GM10266 (cell line): ENCODE measurements at regions not wholly inside any gene's neighbourhood (a gene's known extent, or its start where the extent isn't known, plus 50 kb on each side); places are given as distances from the start of the nearest gene placed in this dataset.
"Not testable (repeated sequence)": the region's sequence is repeated elsewhere in the genome, so short reads cannot be mapped to it uniquely, and the experiment has no call there.

Experiments used
- DNase-seq: peaks from one replicate; pipeline ENCODE4 v3.0.0; 2012; ENCODE audit errors: extremely low spot score
- TF ChIP-seq, protein P1 (sequence below): IDR thresholded peaks from 2 replicates; pipeline ENCODE4 v1.5.1; 2012; ENCODE audit warnings: mild to moderate bottlenecking, low read depth; ENCODE audit not compliant: control insufficient read depth, insufficient read depth; ENCODE audit errors: missing control alignments

DNA sequence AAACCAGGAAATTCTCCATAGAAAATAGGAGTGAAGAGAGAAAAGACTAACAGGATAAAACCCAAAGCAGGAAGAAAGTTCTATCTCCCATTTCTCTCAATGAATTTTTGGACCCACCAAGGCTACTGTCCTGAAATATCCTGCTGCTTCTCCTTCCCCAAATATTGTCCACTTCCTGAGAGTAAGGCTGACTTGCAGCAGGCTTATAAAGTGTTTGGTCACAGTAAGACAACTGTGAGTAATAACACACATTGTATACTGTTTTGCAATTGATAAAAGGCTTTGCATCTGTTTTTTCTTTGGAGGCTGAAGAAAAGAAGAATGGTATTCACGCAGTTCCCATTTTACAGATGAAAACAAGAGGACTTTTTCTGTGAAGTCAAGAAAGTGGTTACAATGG, 52.8 kb downstream of the FOXD4L6 start:
- not testable (repeated sequence) for DNase-seq

DNA sequence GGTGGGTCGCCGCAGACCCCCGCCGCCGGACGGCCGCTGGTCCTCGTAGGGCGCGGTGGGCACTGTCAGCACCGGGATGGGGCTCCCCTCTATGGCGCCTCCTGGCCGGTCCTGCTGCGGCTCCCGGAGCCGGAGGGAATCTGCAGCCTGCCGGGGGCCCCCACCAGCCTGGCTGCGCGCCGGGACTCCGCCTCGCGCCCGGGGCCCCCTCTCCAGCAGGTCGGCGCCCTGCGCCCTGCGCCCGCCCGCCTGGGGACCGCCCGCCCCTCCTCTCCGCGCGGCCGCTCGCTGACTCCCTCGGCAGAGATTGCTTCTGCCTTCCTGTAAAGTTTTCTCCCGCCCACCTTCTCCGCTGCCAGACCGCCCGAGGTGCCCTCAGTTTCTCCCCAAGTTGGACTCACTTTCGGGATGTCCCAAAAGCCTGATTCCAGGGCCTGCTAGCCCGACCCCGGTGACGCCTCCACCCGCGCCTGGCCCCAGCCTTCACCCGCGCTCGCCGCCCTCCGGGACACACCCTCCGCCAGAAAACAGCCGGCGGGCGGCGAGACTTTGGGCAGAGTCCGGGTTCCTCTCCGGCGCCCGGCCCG, 54.0 kb downstream of the FOXD4L6 start:
- DNase-seq = peak; percentile 11
- TF ChIP-seq, protein P1, sequence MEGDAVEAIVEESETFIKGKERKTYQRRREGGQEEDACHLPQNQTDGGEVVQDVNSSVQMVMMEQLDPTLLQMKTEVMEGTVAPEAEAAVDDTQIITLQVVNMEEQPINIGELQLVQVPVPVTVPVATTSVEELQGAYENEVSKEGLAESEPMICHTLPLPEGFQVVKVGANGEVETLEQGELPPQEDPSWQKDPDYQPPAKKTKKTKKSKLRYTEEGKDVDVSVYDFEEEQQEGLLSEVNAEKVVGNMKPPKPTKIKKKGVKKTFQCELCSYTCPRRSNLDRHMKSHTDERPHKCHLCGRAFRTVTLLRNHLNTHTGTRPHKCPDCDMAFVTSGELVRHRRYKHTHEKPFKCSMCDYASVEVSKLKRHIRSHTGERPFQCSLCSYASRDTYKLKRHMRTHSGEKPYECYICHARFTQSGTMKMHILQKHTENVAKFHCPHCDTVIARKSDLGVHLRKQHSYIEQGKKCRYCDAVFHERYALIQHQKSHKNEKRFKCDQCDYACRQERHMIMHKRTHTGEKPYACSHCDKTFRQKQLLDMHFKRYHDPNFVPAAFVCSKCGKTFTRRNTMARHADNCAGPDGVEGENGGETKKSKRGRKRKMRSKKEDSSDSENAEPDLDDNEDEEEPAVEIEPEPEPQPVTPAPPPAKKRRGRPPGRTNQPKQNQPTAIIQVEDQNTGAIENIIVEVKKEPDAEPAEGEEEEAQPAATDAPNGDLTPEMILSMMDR = peak; percentile 2

DNA sequence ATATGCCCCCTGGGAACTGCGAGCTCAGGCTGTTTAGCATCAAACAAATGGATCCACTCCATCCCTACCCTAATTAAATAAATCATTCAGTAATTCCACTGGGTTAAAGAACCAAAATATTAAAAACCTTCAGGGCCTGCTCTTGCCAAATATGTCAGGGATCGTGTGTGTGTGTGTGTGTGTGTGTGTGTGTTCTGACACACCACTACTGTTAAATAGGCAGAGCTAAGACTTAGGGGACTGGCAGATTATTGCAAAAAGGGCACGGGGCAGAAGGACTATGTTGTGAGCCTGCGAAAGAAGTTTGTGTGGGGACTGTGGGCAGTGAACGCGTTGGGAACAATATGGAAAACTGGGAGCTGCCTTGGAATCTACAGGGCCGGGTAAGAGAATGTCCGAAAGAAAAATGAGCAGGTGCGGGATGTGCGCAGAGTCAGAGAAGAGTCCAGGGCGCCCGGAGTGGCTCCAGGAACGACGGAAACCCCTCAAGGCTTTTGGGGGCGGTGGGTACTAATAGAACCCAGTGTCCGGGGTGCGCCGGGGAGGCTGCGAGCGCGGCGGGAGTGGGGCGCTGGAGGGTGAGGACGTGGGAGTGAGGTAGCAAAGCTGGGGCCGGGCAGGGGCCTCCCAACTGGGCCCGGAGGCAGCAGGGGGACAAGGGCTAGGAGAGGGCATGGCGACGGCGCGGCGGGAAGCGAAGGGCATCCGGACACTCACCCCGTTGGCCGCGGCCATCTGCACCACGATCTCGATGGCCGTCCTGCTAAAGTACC, 54.8 kb downstream of the FOXD4L6 start:
- not testable (repeated sequence) for DNase-seq

DNA sequence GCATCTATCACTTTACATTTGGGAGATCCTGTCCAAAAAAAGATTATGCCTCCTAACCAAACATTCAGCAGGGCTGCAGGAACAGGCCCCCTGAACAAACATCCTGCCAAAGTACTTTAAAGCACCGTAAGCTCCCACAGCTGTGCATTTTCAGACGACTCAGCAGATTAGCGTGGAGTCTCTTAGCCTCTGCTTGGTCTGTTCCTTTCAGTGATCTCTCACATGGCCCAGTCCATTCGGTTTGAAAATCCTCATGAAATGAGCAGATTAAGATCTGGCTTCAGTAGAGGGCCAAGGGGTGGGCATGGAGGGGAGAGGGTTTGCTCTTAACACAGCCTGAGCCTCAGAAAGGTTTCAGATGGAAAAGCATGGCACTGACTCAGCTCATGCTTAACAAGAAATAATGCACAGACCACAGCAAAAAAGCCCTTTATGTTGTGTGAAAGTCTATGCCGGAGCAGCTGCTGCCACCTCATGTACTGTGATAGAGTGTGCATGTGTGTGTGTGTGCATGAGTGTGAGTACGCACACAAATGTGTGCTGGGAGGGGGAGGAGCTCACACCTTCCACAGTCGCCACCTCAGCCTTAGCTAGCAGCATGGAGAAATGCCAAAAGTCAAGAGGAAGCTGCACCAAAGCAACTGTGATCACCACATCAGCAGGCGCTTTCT, 64.2 kb downstream of the FOXD4L6 start:
- TF ChIP-seq, protein P1 = peak; percentile 12
- not testable (repeated sequence) for DNase-seq

DNA sequence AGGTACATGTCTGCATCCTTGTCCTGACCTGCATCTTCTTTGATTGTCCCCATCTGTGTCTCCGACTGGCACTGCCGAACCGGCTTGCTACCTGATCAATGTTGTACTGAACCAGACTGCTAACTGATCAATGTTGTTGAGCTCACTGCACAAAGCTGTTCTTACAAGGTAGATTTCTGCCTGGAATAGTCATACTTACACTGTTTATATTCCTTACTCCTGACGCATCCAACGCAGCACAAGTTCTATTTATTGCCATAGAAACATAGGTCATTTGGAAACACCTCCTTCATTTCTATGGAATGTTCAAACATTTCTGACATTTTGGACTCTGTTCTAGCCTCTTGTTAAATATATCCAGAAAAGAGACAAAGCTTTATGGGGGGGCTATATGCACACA, 65.2 kb downstream of the FOXD4L6 start:
- not testable (repeated sequence) for DNase-seq

DNA sequence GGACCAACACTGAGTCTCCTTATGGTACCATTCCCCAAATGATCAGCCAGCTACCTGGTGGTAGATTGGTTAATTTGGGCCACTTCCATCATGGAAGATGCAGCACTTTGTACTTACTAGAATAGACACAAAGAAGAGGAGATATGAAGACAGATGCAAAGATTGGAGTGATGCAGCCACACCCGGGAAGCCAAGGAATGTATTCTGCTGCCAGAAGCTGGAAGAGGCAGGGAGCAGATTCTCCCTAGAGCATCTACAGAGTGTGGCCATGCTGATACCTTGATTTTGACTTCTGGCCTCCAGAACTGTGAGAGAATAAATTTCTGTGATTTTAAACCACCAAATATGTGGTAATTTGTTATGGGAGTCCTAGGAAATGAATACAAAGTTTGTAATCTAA, 68.9 kb downstream of the FOXD4L6 start:
- not testable (repeated sequence) for DNase-seq

DNA sequence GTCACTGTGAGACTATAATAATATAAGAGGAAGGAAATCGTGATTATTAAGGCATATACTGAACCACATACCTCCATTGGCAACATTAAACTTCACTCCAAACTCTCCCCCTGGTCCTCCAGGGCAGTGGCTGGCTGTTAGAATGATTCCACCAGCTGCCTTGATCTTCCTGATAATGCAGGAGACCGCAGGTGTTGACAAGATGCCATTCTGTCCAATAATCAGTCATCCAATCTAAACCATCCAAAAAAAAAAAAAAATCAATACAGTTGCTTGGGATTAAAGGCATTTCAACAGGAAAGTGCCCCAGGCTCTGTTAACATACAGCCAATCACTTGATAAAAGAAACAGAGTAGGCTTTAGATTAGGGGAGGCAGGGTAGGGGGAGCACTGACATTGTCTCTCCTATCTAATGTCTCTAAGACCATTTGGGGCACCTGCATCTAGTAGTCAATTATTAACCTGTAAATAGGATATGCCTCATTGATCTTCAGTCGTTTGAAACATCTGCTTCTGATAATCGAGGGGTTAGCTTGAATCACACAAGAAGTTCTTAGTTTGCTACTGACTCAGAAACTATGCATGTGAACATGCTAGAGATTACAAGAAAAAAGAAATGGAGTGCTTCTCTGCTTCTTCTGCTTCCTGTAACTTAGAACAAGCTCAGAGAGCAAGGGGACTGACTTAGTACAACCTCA, 74.7 kb downstream of the FOXD4L6 start:
- DNase-seq = not testable (repeated sequence)

DNA sequence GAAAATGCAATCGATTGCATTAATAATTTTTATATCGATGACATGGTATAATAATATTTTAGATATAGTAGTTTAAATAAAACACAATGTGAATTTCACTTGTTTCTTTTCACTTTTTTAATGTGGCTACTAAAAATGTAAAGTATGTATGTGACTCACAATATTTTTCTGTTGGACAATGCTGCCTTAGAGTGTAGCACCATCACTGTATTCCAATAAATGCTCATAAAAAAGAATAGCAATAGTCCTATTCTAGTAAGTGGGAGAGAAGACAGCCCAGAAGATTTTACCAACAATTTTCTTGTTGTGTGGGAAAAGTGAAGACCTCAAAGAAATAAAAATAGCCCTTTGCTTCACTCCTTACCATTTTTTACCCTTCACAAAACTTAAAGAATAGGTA, 79.8 kb downstream of the FOXD4L6 start:
- DNase-seq = not testable (repeated sequence)

DNA sequence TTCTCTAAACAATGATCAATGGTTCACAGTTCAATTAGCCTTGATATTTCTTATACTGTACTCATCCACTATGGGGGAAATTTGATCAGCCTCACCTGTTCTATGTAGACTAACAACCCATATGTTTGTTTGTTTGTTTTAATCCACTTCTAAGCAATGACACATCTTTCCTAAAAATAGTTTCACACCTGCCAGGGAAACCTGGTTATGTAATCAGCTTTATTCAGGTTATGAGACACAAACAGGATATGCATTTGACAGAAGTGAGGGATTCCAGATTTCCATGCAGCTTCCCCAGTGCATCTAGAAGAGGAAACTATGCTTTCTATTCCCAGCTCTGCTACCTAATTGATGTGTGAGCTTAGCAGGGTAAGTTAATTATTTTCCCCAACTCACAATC, 80.7 kb downstream of the FOXD4L6 start:
- not testable (repeated sequence) for DNase-seq

DNA sequence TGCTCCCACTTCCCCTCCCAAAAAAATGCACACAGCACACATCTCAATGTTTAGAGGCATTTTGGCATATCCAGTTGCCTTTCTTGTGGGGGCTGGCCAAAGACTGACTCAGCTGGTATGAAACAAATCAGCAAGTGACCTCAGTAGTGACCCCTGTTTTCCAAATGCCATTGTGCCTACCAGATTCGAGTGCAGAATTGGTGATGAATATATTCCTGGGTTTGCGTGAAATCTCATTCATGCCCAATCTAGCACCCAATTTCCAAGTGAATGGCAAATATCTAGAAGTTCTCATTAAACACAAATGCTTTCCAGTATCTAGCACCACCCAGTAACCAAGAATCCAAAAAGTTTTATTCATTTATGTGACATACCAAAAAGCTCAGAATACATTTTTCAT, 83.6 kb downstream of the FOXD4L6 start:
- DNase-seq = not testable (repeated sequence)

DNA sequence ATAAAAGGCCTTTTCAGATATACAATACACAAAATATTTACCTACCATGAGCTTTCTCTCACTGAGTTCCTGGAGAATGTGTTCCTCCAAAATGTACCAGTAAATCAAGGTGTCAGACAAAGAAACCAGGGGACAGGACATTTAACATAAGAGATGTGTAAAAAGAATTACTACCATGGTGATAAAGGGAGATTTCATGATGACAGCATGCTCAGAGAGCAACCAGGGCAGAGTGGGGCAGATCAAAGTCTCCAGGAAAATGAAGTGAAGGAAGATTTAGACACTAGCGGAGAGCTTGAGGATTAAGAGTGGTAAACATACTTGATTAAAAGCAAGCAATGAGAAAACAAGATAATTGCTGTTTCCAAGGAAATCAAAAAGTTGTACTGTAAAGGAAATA, 85.0 kb downstream of the FOXD4L6 start:
- DNase-seq = not testable (repeated sequence)

DNA sequence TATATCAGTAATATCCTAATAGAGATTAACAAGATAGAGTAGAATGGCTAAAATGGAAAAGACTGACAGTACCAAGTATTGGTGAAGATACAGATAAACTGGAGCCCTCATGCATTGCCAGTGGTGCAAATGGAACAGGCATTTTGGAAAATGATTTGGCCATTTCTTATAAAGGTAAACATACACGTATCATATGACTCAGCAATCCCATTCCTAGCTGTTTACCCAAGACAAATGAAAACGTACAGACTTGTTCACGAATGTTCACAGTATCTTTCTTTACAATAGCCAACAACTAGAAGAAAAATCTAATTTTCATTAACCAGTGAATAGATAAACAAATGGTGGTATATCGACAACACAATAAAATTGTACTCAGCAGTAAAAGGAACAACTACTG, 86.4 kb downstream of the FOXD4L6 start:
- not testable (repeated sequence) for DNase-seq

DNA sequence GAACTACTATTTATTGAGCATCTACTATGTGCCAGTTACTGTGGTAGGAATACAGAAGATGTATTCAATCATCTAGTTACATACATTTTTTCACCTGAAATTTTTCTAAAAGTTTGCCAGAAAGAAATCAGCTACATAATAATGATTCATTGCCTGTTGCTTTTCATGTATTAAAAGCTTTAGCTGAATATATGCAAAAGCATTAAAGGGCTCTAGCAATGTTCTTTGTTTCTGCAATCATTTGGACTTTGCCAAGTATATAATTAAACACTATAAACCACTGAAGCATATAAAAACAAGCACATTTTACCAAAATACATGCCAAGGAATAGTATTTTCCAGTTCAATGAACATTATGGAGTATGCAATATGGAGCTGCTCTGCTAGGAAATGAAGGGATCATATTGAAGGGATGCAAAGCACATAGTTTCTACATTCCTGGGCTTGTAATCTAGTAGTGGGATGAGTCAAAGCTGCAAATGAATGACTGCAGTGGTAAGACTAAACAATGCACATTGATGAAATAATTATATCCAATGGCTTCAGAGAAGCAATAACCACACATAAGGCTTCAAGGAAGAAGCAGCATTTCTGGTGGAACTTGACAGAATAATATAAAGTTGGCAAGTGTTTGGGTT, 87.7 kb downstream of the FOXD4L6 start:
- DNase-seq = not testable (repeated sequence)

DNA sequence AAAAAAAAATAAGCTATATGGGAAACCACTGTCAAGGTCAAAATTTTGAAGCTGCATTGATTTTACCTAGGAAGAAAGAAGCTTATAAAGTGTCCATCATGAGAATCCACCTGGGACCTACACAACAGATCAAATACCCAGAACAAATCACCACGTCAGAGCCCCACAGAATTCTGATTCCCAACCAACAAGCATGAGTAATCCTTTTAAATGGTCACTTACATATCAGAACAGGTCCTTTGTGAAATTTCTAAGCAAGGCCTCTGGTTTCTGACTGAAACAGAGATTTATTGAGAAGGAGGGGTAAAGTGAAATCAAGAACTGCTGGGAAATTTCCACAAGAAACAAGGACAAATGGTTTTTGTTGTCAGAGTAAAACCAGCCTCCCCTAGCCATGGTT, 93.2 kb downstream of the FOXD4L6 start:
- not testable (repeated sequence) for DNase-seq

DNA sequence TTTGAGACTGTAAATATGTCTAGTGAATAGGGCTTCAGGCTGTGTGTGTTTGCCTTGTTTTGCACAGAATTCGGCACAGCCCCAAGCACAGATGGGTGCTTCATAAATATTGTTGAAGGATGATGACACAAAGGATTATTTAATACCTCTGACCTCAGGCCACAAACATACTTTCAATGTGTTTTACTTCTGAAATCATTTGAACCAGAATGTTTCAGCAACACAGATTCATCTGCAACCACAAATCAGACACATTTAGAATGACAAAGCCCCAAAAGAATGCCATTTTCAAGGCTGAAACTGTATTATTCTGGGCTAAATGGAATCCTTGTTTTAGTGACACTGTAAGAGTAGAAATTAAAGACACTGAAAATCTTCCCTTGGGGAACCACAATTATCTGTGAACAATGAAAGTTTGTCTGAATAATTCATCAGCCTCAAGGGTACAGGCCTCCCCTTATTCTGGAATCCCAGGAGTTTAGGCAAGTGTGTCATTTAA, 93.7 kb downstream of the FOXD4L6 start:
- not testable (repeated sequence) for DNase-seq

DNA sequence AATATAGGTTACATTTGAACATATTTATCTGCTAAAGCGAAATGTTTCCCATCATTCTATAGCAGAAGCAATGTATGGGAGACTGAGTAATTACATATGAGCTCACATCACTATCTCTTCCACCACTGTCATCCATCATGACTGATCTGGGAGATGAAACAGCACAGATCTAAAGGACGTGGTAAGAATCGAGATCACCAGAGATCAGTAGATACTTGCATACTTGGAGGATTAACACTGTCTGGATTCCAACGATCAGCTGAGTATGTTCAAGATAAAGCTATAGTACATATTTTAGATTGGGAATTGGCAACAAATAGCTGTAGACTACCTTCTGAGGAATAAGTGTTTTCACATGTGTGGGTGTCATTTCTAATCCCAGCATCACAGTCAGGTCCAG, 94.6 kb downstream of the FOXD4L6 start:
- DNase-seq = not testable (repeated sequence)

DNA sequence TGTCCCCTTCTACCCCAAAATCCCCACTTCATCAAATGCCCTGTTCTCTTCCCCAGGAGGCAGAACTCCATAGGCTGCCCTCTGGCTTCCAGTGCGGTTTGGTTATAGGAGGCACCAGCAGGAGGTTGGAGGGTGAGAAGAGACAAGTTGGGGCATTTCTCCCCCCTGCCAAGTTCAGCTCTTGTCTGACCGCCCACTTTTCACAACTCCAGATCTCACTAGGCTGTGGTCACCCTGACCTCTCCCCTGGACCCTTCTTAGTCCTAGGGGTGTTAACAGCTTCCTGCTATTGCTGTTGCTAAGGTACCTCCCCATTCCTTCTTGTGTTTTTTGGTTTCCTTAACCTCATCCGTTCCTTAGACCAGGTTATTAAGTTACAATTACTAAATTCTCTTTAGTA, 95.1 kb downstream of the FOXD4L6 start:
- DNase-seq = not testable (repeated sequence)
